H1 (cell line): ENCODE measurements at regions not wholly inside any gene's neighbourhood (a gene's known extent, or its start where the extent isn't known, plus 50 kb on each side); places are given as distances from the start of the nearest gene placed in this dataset.

Source experiments
- YY1 ChIP-seq: IDR thresholded peaks from 2 replicates; pipeline ENCODE4 v1.6.1; 2011; ENCODE audit warnings: low read depth, mild to moderate bottlenecking, low read length
- TF ChIP-seq, protein P1 (sequence below), 3 experiments: IDR thresholded peaks; 1 replicate in 2 of 3; 2 replicates in 1 of 3; pipeline versions ENCODE4 v1.5.1 to v1.6.1; 2011; ENCODE audit warnings: low read length in 3 of 3, mild to moderate bottlenecking in 3 of 3, inconsistent platforms in 2 of 3, low read depth in 1 of 3, moderate library complexity in 1 of 3; ENCODE audit not compliant: insufficient read depth in 1 of 3; ENCODE audit errors: control extremely low read depth in 1 of 3

DNA sequence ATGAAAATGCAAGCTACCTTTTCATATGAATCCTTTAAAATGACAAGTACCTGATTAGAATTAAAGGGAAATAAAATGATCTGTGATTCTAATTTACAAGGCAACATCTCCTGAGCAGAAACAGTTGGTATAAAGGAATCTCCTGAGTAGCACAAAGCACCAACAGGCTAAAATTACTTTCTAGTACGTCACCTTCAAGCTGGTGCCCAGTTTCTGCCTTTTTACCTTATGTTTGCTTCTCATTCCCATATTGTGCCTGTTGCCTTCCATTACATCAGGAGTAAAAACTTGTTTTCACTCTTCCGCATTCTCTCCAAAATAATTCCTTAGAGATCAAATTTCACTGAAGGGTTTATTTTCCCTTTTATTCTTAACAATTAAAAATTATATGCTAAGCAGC is 587.1 kb upstream of the KCND2 start:
- TF ChIP-seq YY1, result no peak
- TF ChIP-seq, protein P1, sequence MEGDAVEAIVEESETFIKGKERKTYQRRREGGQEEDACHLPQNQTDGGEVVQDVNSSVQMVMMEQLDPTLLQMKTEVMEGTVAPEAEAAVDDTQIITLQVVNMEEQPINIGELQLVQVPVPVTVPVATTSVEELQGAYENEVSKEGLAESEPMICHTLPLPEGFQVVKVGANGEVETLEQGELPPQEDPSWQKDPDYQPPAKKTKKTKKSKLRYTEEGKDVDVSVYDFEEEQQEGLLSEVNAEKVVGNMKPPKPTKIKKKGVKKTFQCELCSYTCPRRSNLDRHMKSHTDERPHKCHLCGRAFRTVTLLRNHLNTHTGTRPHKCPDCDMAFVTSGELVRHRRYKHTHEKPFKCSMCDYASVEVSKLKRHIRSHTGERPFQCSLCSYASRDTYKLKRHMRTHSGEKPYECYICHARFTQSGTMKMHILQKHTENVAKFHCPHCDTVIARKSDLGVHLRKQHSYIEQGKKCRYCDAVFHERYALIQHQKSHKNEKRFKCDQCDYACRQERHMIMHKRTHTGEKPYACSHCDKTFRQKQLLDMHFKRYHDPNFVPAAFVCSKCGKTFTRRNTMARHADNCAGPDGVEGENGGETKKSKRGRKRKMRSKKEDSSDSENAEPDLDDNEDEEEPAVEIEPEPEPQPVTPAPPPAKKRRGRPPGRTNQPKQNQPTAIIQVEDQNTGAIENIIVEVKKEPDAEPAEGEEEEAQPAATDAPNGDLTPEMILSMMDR (IDR thresholded peaks at IDR 0.05; ENCODE audit: control extremely low read depth in 1 of 3, insufficient read depth in 1 of 3, low read depth in 1 of 3, low read length in 3 of 3), result no peak
